Jurkat, Clone E6-1 (cell line): ENCODE measurements at regions not wholly inside any gene's neighbourhood (a gene's known extent, or its start where the extent isn't known, plus 50 kb on each side); places are given as distances from the start of the nearest gene placed in this dataset.

ENCODE experiments used
- DNase-seq: peaks from one replicate; pipeline ENCODE4 v3.0.0-alpha.2; 2011; ENCODE audit warnings: low read depth, low spot score
- H3K4me3 ChIP-seq: 2 replicates; pipeline ENCODE4 v1.5.1; 2011; ENCODE audit warnings: mild to moderate bottlenecking, low read length, control low read depth, moderate library complexity

DNA sequence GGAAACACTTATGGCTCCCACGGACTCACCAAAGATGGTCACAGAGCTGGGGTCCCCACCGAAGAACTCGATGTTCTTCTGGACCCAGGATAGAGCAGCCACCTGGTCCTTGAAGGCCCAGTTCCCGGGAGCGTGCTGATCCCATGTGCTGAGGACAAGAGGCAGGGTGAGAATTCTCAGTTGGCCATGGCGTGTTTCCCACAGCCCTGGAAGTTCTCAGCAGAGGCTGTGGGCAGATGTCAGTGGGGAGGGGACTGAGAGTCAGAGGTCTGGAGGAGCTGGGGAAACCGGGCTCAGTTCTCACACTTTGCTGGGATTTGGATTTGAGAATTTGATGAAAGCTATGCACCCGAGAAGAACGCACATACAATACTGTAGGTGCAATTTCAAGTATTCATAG is 193.3 kb downstream of the BCR start:
- DNase-seq, result no peak

DNA sequence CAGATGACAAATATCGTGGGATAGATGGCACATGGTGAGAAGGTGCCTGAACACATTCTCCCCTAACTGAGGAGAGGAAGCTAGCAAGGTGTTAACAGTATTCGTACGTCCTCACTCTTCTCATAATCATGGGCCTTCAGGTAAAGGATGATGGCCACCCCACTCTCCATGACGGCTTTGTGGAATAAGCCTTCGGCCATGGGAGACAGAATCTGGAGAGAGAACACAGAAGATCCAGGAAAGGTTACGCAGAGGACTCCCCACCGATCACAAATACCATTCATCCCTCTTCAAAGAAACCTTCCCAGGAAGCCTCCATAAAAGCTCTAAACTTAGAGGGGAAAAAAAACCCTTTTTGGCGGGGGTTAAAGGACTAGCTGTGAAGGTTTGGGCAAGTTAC is 189.9 kb downstream of the BCR start:
- DNase-seq, result no peak
- no peak overlapping the region for H3K4me3 ChIP-seq

More for the DNA sequence above, 193.3 kb downstream of the BCR start:
- H3K4me3 ChIP-seq, result no peak overlapping the region

- no peak for DNase-seq
- no peak overlapping the region for H3K4me3 ChIP-seq
Measured at GRCh38 chr22:23369054-23369685, 188.9 kb downstream of the BCR start.
